Fibroblast of upper back skin (primary cell): ENCODE measurements at regions not wholly inside any gene's neighbourhood (a gene's known extent, or its start where the extent isn't known, plus 50 kb on each side); places are given as distances from the start of the nearest gene placed in this dataset.

Experiments used
- DNase-seq: peaks from one replicate; pipeline ENCODE4 v3.0.0-alpha.2; 2013

DNA sequence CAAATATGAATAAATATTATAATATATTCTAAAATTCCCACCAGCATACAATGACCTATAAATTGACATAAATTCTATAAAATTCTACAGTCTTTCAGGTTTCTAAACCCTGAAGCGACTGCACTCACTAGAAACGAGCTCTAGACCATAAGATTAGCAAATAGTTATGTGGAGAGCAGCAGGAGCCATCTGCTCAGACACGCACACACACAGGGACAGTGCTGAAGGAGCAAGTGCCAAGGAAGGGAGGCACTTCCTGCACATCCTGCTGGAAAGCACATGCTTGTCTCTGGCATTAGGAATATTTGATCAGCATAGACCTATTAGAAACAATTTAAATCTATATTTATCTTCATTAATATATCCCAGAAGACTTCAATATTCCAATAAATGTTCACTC lies 713.9 kb upstream of the CDH2 start:
- DNase-seq: no peak

DNA sequence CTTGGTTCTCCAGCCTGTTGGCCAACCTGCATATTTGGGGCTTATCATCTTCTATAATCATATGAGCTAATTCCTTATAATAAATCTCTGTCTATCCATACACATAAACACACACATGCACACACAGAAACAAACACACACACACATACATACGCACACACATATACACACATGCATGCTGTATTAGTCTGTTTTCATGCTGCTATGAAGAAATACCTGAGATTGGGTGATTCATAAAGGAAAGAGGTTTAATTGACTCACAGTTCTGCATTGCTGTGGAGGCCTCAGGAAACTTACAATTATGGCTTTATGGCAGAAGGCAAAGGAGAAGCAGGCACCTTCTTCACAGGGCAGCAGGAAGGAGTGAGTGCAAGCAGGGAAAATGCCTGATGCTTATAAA lies 707.4 kb upstream of the CDH2 start:
- DNase-seq: peak; percentile 4

DNA sequence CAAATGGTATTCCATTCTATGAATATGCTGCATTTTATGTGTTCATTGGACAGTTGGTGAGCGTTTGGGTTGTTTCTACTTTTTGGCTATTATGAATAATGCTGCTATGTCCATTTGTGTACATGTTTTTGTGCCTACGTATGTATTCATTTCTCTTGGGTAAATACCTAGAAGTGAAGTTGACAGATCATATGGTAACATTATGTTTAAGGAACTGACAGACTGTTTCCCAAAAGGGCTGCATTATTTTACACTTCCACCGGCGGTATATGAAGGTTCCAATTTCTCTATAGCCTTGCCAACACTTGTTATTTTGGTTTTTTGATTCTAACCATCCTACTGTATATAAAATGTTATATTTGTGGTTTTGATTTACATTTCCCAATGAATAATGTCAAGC lies 703.9 kb upstream of the CDH2 start:
- DNase-seq: no peak

DNA sequence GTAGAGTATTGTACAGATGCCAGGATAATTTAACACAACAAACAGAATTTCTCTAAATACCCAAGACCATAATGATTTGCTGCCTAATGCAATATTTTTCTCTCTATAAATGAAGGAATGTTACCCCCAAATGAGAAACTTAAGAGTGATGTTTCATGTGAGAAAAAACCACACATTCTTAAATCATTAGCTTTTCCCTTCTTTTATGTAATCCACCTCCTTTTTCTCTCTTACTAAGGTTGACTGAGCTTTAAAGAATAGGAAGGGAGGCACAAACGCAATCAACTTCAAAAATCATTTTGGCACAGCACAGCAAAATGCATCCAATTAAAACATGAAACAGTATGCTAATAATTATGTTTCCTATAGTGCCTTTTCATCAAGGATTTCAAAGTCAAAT lies 698.1 kb upstream of the CDH2 start:
- peak; percentile 64 for DNase-seq

DNA sequence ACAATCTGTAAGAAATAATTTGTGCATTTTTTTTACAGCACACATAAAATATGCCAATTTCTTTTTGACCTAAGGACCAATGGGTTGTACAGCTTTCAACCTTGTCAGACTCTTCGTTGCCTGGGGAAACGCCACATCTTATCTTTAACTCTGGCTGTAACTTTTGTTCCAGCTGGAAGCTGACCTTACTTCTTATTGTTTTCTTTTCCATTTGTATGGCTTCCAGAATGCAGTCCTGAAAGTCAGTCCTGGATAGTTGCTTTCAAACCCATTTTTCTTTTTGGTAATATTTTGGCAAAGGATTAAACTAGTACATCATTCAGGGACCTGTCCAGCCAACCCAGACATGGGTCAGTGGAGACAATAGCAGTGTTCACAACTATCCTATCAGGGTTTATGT lies 686.5 kb upstream of the CDH2 start:
- DNase-seq: no peak

DNA sequence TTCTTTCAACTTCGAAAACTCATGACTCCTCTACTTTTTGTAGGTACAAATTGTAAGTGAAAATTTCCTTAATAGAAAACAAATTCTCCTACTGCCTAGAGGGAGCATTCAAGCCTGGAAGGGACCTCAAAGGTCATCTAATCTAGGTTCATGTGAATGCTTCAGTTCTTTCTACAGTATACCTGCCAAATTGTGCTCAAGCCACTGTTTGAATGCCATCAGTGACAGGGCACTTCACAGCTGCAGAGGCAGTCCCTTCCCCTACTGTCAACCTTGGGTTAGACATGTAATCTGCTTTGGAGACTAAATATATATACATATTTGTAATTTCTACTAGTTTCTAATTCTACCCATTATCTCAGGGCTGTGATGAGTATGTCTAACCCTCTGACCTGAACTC lies 681.3 kb upstream of the CDH2 start:
- no peak for DNase-seq

DNA sequence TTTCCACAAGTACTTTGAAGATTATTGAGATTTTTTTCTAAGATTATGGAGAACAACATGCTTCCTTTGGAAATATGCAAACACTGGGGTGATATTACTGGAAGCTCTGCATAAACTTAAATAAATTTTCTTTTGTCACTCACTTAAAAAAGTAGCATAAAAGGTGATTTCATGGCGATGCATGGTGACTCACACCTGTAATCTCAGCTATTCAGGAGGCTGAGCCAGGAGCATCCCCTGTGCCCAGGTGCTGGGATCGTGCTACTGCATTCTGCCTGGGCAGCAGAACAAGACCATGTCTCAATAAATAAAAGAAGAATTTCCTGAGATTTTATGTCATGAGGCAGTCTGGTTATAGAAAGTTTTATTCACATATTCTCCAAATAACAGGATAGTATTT lies 679.1 kb upstream of the CDH2 start:
- DNase-seq: no peak

DNA sequence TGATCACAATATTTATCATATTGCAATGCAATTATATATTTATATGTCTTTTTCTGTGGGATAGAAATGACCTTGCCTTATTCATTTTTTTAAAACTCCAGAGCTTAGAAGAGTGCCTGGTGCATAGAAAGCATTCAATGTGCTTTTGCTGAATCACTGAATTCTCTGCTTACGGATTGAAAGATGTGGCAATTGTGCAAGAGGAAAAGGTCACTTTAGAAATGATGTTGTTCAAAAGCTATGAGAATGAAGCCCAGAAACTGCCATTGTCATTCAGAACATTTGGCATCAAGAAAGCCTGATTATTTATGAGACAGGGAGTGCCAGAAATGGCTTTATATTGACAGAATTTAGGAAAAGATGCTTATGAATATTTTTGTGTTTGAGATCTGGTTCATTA lies 678.6 kb upstream of the CDH2 start:
- DNase-seq: peak; percentile 59

DNA sequence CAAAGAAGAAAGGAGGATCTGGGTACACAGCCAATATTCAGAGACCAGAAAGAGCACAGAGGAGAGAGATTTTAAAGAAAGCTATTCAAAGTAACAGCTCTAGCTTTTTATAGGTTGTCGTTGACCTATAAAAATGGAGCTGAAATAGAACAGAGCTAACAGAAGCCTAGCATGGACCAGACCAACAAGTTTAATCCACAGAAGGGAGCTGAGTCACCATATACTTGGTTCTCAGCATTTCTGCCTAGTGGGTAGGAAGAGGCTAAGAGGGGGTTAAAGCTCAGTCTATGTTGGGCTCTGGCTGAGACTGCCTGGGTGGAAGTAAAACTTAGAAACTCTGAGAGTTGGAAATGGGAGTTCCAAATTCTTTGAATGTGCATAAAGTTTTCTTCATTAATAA lies 678.0 kb upstream of the CDH2 start:
- DNase-seq: peak; percentile 24

DNA sequence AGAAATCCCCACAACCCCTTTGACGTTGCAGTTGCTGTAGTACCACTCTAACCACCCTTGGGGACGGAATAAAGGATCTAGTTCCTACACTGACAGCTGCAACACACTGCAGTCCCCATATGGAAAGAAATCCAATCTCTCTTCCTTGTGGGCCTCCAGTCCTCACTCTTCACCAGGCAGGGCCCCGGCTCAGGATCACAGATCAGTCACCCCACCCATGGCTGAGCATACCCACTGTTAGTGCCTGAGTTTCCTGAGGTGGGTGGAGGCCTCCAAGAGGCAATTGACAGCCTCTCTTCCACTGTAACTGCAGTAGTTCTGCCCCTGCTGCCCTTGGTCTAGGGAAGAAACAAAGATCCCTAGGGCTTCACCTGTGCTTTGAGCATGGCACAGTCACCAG lies 670.0 kb upstream of the CDH2 start:
- DNase-seq: no peak

DNA sequence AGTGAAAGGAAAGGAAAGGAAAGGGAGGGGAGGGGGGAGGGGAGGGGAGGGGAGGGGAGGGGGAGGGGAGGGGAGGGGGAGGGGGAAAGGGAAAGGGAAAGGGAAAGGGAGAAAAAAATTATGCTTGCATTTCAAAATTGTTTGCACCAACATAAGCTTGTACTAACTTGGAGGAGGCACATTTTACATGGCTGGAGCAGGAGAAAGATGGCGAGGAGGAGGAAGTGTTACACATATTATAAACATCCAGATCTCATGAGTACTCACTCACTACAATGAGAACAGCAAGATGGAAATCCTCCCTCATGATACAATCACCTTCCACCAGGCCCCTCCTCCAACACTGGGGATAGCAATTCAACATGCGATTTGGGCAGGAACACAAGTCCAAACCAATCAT lies 660.2 kb upstream of the CDH2 start:
- DNase-seq: no peak

DNA sequence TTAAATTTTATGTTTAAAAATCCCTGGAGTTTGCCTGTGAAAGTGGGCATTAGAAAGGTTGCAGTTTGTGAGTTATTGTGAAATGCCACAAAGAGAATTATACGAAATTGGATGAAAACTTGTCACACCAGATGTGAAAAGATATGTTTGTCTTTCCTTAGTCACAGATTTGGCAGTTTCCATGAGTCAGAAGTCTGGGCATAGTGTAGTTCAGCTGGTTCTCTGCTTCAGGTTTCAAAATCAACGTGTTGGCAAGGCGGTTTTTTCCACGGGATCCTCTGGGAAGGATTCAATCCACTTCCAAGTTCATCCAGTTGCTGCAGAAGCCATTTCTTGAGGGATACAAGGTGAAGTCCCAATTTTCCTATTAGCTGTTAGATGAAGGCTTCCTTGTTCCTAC lies 658.0 kb upstream of the CDH2 start:
- peak; percentile 37 for DNase-seq

DNA sequence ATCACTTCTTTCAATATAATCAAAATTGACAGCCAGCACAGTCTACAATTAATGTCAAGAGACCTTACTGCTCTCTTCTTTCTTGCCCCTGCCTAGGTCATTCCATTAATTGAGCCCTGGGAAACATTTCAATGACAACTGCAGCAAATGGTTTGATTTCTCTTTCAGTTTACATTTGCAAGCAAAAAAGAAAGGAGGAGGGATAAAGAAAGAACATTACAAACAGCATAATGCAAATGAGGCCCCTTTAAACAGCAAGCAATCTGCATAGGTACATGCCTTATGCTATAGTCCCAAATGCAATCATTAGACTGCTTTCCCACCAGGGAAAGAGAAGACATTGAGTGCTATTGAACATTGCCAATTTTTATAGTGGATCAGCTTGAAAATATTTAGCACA lies 655.0 kb upstream of the CDH2 start:
- no peak for DNase-seq

DNA sequence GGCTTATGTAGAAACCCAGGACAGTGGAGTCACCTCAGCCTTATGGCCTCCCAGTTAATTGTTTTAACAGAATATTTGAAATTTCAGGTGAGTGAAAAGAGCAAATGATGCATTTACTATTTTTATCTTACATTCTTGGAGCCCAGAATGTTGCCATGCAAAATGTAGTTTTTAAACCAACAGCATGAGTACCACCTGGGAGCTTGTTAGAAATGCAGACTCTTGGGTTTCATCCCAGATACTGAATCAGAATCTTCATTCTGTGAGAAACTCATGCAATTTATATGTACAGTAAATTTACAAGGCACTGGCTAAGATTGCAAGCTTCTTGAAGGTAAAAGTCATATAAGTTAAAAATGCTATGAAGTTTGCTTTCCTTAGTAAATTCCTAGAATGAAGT lies 654.5 kb upstream of the CDH2 start:
- DNase-seq: peak; percentile 32

DNA sequence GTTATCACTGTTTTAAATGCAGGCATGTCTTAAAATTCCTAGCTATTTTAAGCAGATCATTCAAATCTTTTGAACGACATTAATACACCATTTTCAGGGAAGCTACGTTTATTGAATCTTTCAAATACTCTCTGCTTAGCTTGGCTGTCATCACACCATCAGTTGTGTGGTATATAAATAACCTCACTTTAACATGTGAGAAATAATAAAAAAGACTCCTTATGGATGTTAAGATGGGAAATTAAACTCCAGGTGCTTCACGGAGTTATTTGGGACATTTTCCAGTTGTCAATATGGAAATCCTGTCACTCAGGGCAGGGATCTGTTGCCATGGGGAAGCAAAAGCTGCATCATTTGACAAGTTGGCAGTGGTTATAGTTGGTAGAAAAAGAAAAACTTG lies 649.2 kb upstream of the CDH2 start:
- no peak for DNase-seq

DNA sequence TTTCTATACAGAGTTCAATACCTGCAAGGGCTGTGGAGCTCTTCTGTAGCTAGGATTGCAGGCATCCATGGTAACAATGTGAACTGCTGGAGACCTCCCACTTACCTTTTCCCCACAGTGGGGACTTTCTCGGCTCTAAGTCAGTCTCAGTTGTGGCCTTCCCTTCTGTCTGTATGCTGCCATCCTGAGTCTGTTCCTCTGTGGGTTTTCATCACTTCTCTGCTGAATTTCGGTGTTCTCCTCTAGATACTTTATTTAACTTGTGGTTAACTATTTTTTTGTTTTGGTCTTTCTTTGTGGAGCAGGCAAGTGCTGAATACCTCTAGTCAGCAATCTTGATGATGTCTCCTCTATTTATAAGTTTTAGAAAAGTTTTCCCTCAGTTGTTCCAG lies 647.2 kb upstream of the CDH2 start:
- DNase-seq: no peak

DNA sequence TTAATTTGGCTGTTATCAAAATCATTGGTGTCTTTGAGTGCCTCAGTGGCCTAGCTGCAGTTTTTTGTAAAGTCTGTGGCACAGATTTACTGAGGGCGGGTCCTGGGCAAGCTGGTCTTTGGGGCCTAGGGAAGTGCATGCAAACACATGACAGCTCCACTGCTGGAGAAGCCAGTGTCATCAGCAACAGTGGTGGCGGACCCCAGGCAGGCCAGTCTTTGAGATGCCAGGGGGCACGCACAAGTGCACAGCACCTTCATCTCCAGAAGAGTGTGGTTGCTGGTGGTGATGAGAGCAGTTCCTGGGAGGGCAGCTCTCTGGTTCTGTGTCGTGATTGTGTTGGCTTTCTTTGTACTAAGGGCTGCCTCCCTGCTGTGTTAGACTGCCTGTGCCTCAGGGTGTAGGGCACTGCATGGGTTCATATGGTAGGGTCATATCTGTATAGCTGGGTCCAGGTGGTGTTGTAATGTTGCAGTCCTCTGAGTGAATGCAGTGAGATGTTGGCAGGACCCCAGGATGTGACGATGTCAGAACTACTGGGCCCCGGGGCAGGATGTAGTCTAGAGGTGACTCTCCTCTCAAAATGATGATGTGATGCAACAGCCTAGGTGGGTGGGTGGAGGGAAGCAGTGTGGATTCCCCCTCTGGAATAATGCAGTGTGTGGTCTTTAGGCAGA lies 646.7 kb upstream of the CDH2 start:
- no peak for DNase-seq

DNA sequence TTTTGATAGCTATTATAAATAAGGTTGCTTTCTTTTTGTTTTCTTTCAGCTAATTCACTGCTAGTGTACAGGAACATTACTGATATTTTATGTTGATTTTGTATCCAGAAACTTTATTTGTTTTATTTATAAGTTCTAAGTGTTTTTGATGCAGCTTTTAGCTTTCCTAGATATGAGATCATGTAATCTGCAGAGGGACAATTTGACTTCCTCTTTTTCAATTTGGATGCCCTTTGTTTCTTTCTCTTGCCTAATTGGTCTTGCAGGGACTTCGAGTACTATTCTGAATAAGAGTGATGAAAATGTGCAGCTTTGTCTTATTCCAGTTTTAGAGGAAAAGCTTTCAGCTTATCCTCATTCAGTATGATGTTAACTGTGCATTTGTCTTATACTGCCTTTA lies 643.4 kb upstream of the CDH2 start:
- no peak for DNase-seq

DNA sequence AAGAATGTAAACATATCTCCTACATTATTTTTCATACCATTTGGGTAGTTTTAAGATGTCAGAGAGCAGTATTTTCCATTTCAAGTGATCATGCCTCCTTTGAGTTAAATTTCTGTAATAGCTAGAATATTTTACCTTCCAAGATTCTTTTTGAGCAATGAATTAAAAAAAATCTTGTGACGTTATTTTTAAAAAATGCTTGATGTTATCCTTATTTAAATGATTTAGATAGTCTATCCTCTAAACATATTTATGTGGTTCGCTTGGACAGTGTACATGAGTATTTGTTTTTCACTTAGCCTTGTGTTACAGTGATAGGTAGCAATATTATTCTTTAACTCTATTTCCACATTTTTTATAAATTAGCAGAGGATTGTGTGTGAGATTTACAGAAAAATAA lies 639.2 kb upstream of the CDH2 start:
- no peak for DNase-seq

DNA sequence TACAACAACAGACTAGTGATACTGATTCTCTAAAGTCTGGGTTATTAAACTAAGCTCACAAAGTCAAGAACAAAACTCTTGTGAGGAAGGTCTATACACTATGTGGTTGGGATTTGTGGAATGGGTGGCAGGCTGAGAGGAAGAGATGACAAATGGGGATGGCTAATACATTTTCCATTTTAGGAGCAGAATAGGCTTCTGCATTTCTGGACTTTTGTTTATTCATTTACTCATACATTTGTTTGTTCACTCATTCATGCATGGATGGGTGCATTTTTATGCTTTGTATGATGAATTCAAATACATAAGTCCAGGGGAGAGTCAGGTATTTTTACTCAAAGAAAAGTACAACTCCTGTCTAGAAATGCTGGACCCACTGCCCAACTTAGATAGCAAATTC lies 637.4 kb upstream of the CDH2 start:
- DNase-seq: no peak

DNA sequence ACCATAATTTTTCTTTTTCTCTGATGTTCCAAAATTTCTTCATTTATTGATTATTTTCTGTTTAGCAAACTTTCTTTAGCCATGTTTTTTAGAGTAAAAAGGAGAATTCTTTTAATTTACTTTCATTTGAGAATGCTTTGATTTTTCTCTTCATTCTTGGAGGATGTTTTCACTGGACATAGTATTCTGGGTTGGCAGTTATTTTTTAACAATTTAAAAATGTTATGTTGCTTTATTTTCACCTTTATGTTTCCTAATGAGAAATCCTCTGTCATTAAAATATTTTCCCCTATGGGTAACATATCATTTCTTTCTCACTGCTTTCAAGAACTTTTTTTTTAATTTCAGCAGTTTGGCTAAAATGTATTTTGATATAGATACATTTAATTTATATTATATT lies 631.4 kb upstream of the CDH2 start:
- no peak for DNase-seq

DNA sequence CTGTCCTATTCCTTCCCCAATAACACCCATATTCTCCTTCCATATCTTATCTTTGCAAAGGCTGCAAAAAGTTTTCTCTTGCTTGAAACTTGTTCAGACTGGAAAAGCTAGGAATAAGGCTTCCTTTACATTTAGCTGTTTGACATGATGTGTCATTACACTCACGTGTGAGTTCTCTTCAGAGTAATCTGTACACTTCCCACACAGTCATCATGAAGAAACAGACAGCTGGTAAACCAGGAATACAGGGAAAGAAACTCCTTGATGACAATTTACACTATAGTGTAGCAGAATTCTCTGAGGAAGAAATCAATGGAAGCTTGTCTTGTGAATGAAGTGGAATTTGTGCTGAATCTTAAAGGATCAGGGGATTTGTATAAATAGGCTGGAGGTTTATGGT lies 628.6 kb upstream of the CDH2 start:
- no peak for DNase-seq

DNA sequence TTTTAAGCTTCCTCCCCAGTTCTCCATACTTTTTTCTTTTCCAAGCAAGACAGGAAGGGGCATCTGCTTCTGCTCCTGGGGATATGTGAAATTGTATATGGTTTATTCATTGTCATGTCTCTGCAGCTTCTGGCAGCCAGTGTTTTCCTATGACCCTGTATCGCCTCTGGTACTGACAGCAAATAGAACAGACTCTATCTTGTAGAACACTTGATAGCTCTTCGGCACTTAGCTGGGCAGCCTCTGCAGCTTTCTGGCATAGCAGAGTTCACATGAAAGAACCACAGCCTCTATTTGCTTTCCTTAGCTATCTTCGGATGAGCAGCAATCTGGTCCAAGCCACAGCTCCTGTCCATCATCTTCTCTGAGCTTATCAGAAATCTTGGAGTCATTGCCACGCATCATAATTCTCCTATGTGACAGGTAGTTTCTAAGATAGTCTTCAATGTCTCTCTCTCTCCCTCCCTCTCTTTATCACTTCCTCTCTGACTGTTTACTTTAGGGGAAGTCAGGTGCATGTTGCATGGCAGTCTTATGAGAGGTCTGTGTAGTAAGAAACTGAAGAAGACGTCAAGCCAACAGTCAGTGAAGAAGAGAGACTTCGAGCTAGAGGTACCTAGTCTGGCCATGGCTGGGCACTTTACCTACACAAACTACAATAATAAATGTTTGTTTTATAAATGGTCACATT lies 627.7 kb upstream of the CDH2 start:
- no peak for DNase-seq

DNA sequence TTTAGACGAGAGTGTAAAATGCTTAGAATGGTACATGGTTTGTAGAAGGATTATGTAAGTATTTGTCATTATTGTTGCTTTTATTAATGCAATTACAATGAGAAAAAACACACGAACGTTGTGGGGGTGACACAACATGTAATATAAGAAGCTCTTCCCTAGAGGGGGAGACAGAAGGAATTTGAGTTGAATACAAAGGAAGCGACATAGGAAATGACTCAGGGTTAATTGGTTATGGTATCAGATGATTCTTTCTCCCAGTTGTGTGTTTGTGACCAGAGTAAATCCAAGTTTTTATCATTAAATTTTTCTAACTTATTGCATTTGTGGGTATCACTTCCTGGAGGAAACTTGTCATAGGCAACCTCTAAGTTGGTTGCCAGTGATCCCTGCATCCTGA lies 625.6 kb upstream of the CDH2 start:
- peak; percentile 56 for DNase-seq

DNA sequence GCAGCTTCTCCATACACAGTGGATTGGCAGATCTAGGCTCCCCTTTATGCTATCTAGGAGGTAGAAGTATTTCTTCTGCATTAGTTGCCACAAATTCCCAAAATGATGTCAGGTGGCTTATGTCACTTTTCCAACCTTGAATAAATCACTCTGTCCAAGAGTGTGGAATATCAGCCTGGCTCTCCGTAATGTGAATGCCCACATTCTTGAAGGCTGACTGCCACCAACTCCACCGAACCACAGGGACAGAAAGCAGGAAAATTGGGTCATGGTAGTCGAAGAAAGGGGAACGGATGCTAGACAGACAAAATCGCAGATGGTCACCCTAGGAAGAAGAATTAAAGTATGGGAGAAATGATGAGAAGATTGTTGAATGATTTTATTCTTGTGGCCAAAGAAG lies 624.9 kb upstream of the CDH2 start:
- DNase-seq: no peak
